CD4-positive, alpha-beta T cell (primary cell): ENCODE measurements at regions not wholly inside any gene's neighbourhood (a gene's known extent, or its start where the extent isn't known, plus 50 kb on each side); places are given as distances from the start of the nearest gene placed in this dataset.

ENCODE experiments used
- ATAC-seq: fragments of 200-7000 bp; cut with Tn5 transposase; one replicate; pipeline ENCODE4 v1.10.0; 2022; ENCODE audit warnings: mild to moderate bottlenecking; ENCODE audit not compliant: poor library complexity
- CTCF ChIA-PET: fragments of 350-600 bp; sonication (Branson Sonifier 250); formaldehyde crosslinking; loops from one replicate; lab custom pipeline; 2021; ENCODE audit warnings: antibody characterized with exemption, inconsistent platforms; lab: Charles Lee
- POLR2A ChIA-PET: fragments of 350-600 bp; sonication (Branson Sonifier 250); formaldehyde crosslinking; loops from one replicate; lab custom pipeline; 2021; ENCODE audit warnings: antibody characterized with exemption, inconsistent platforms; lab: Charles Lee
- DNase-seq, 14 experiments: peaks; one replicate each; pipeline ENCODE4 v3.0.0-alpha.2; 2013 to 2020; ENCODE audit warnings: mixed read lengths in 2 of 14
- H3K27ac ChIP-seq, 2 donors: one replicate each; pipeline versions ENCODE4 v1.5.1 to v1.7.0; 2013; ENCODE audit warnings: low read length in 2 of 2, low read depth in 1 of 2, mild to moderate bottlenecking in 1 of 2
- H3K27me3 ChIP-seq, 2 experiments: 1 replicate in 1 of 2; 2 replicates in 1 of 2; pipeline versions ENCODE4 v1.6.1 to v1.7.0; 2013; ENCODE audit warnings: low read length in 2 of 2, control low read depth in 1 of 2, mild to moderate bottlenecking in 1 of 2, moderate library complexity in 1 of 2; ENCODE audit not compliant: insufficient read depth in 2 of 2, control insufficient read depth in 1 of 2
- H3K36me3 ChIP-seq: one replicate; pipeline ENCODE4 v1.6.1; 2013; ENCODE audit warnings: low read length, control low read depth; ENCODE audit not compliant: insufficient read depth
- H3K4me1 ChIP-seq: one replicate; pipeline ENCODE4 v1.6.1; 2013; ENCODE audit warnings: low read length, control low read depth; ENCODE audit not compliant: insufficient read depth
- H3K4me3 ChIP-seq: one replicate; pipeline ENCODE4 v1.5.1; 2013; ENCODE audit warnings: mild to moderate bottlenecking, low read length, moderate library complexity
- H3K9me3 ChIP-seq, 2 experiments: 1 replicate in 1 of 2; 2 replicates in 1 of 2; pipeline versions ENCODE4 v1.6.1 to v1.7.0; 2013; ENCODE audit warnings: low read length in 2 of 2, mild to moderate bottlenecking in 2 of 2, control low read depth in 1 of 2, moderate library complexity in 1 of 2; ENCODE audit not compliant: control insufficient read depth in 1 of 2, insufficient read depth in 1 of 2
- H3K27ac Mint-ChIP-seq: one replicate; pipeline ENCODE4 v1.8.0; 2020; ENCODE audit warnings: mixed read lengths
- H3K27me3 Mint-ChIP-seq: one replicate; pipeline ENCODE4 v1.8.0; 2021; ENCODE audit warnings: mixed read lengths
- H3K36me3 Mint-ChIP-seq: one replicate; pipeline ENCODE4 v1.8.0; 2021; ENCODE audit warnings: low read depth, mixed read lengths
- H3K4me1 Mint-ChIP-seq: one replicate; pipeline ENCODE4 v1.8.0; 2021; ENCODE audit warnings: low read depth, mixed read lengths
- H3K4me3 Mint-ChIP-seq: one replicate; pipeline ENCODE4 v1.8.0; 2020; ENCODE audit warnings: mild to moderate bottlenecking, mixed read lengths
- H3K9me3 Mint-ChIP-seq: one replicate; pipeline ENCODE4 v1.8.0; 2020; ENCODE audit warnings: mixed read lengths
- intact Hi-C, 2 experiments: fragments of 100-400 bp; cut with DNase I in 1 of 2; cut with micrococcal nuclease in 1 of 2; formaldehyde crosslinking; loops; one replicate each; pipeline versions ENCODE4 v1.15.1 to v1.9.0; 2023 to 2025; cut with DNase I, micrococcal nuclease
- TF ChIP-seq, protein P1 (sequence below): fragments of 200-600 bp; IDR thresholded peaks from one replicate; pipeline ENCODE4 v1.8.0; 2022; ENCODE audit warnings: antibody characterized with exemption, mild to moderate bottlenecking

DNA sequence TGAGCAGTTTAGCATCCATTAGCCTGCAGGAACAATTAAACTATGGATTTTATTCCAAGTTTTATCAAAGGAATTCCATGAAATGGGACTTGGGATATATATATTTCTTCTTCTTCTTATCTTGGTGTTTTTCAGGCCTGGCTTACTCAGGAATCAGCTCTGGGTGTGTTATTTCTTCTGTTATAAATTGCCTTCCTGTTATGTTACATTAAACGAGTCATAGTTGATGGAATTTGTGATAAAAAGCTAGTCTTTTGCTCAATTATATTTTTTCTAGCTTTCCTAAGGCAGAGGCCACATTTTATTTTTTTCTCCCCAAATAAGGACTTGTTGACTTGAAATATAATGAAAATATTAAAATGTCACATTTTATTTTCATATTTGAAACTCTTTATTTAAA lies 141.3 kb downstream of the EPC1 start:
- Mint-ChIP-seq H3K9me3 (no peaks in the 10 kb centered on the region), H3K4me1 (peaks cover 5% of the 10 kb centered on the region), H3K4me3 (no peak overlapping the region), H3K27ac (no peak overlapping the region), H3K27me3 (no peaks in the 10 kb centered on the region), H3K36me3 (no peaks in the 10 kb centered on the region)
- CTCF ChIA-PET = no interaction called here
- no peaks in the 10 kb centered on the region for H3K9me3 ChIP-seq
- H3K27ac ChIP-seq = no peak overlapping the region
- TF ChIP-seq, protein P1, sequence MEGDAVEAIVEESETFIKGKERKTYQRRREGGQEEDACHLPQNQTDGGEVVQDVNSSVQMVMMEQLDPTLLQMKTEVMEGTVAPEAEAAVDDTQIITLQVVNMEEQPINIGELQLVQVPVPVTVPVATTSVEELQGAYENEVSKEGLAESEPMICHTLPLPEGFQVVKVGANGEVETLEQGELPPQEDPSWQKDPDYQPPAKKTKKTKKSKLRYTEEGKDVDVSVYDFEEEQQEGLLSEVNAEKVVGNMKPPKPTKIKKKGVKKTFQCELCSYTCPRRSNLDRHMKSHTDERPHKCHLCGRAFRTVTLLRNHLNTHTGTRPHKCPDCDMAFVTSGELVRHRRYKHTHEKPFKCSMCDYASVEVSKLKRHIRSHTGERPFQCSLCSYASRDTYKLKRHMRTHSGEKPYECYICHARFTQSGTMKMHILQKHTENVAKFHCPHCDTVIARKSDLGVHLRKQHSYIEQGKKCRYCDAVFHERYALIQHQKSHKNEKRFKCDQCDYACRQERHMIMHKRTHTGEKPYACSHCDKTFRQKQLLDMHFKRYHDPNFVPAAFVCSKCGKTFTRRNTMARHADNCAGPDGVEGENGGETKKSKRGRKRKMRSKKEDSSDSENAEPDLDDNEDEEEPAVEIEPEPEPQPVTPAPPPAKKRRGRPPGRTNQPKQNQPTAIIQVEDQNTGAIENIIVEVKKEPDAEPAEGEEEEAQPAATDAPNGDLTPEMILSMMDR = no peak
- no peak for DNase-seq
- no peaks in the 10 kb centered on the region for H3K36me3 ChIP-seq
- intact Hi-C loops = loop anchor here (2.0 to 5.0 kb wide), 2 partner anchors 15 to 343 kb away; no protein-coding TSS in a partner anchor
- no peak for ATAC-seq
- POLR2A ChIA-PET = interaction anchor here (0.7 to 1.0 kb wide), 3 partner anchors 13 to 816 kb away, joined by 3 read pairs; no protein-coding TSS in a partner anchor
- no peaks in the 10 kb centered on the region for H3K27me3 ChIP-seq
- no peak overlapping the region for H3K4me3 ChIP-seq
- peaks cover 7% of the 10 kb centered on the region for H3K4me1 ChIP-seq

- ATAC-seq (no peak), DNase-seq (no peak)
- no peak overlapping the region for H3K27ac ChIP-seq
- no peak overlapping the region for H3K4me3 Mint-ChIP-seq
- H3K27me3 Mint-ChIP-seq = no peaks in the 10 kb centered on the region
- H3K27me3 ChIP-seq = no peaks in the 10 kb centered on the region
- H3K36me3 Mint-ChIP-seq = no peaks in the 10 kb centered on the region
- CTCF ChIA-PET = no interaction called here
- no peak overlapping the region for H3K27ac Mint-ChIP-seq
- peaks cover 5% of the 10 kb centered on the region for H3K4me1 Mint-ChIP-seq
- H3K4me1 ChIP-seq = peaks cover 7% of the 10 kb centered on the region
- intact Hi-C loops = loop anchor here (5.0 kb wide), 1 partner anchor 342 kb away; no protein-coding TSS in a partner anchor
- H3K4me3 ChIP-seq = no peak overlapping the region
- POLR2A ChIA-PET = no interaction called here
- no peaks in the 10 kb centered on the region for H3K9me3 ChIP-seq
- H3K9me3 Mint-ChIP-seq = no peaks in the 10 kb centered on the region
- H3K36me3 ChIP-seq = no peaks in the 10 kb centered on the region
- TF ChIP-seq, protein P1 = no peak
Measured at GRCh38 chr10:32204606-32205005, 142.4 kb downstream of the EPC1 start.

GRCh38 chr10:32199714-32200394 lies 143.6 kb upstream of the KIF5B start:
- H3K4me3 Mint-ChIP-seq = no peak overlapping the region
- no peaks in the 10 kb centered on the region for H3K4me1 Mint-ChIP-seq
- Histone ChIP-seq H3K4me1 (no peaks in the 10 kb centered on the region), H3K27me3 (no peaks in the 10 kb centered on the region), H3K36me3 (no peaks in the 10 kb centered on the region), H3K27ac (no peak overlapping the region), H3K4me3 (no peak overlapping the region), H3K9me3 (no peaks in the 10 kb centered on the region)
- H3K36me3 Mint-ChIP-seq = no peaks in the 10 kb centered on the region
- intact Hi-C loops = no loop called here
- peak in 3 of 14 experiments; percentile 13 to 37 (median 26) for DNase-seq
- H3K27me3 Mint-ChIP-seq = no peaks in the 10 kb centered on the region
- ChIA-PET POLR2A (interaction anchor here (0.6 to 0.7 kb wide), 2 partner anchors 9 to 246 kb away, joined by 3 read pairs; no protein-coding TSS in a partner anchor), CTCF (interaction anchor here (0.8 kb wide), 1 partner anchor 46 kb away, joined by 3 read pairs; no protein-coding TSS in a partner anchor)
- H3K27ac Mint-ChIP-seq = no peak overlapping the region
- TF ChIP-seq, protein P1 = no peak
- no peaks in the 10 kb centered on the region for H3K9me3 Mint-ChIP-seq
- no peak for ATAC-seq
